ENCODE measurements at regions not wholly inside any gene's neighbourhood (a gene's known extent, or its start where the extent isn't known, plus 50 kb on each side); places are given as distances from the start of the nearest gene placed in this dataset.
"Not testable (repeated sequence)": the region's sequence is repeated elsewhere in the genome, so short reads cannot be mapped to it uniquely, and the experiment has no call there.

- not testable (repeated sequence) for TF ChIP-seq CTCF (conservative IDR thresholded peaks at IDR 0.05); EZH2 (IDR thresholded peaks at IDR 0.05; ENCODE audit: low read depth)
Observed at GRCh38 chr20:47912165-47912564, 126.9 kb upstream of the SULF2 start.
